Head of caudate nucleus (tissue), 42 donors: ENCODE measurements at regions not wholly inside any gene's neighbourhood (a gene's known extent, or its start where the extent isn't known, plus 50 kb on each side); places are given as distances from the start of the nearest gene placed in this dataset.
"Not testable (repeated sequence)": the region's sequence is repeated elsewhere in the genome, so short reads cannot be mapped to it uniquely, and the experiment has no call there.

ENCODE experiments used
- DNase-seq, 42 donors: peaks; one replicate each; pipeline versions ENCODE4 v3.0.0 to v3.0.0-alpha.2; 2020 to 2021; ENCODE audit warnings: mixed read lengths in 7 of 42
- intact Hi-C: fragments of 100-400 bp; cut with DNase I; formaldehyde crosslinking; loops from one replicate; pipeline ENCODE4 v1.15.0; 2022

- intact Hi-C loops: no loop called here
- DNase-seq: no peak
These were observed 1499.7 kb upstream of the AGA start for GRCh38 chr4:178941975-178942374.

GRCh38 chr4:178953447-178954120 lies 1511.3 kb upstream of the AGA start:
- DNase-seq: no peak
- intact Hi-C loops: no loop called here

- DNase-seq: no peak
- intact Hi-C loops: no loop called here
These were observed 1513.4 kb upstream of the AGA start for GRCh38 chr4:178955614-178956013.

- intact Hi-C loops: no loop called here
- no peak for DNase-seq
These were observed 1516.6 kb upstream of the AGA start for GRCh38 chr4:178958725-178959440.

- no peak for DNase-seq
- intact Hi-C loops: no loop called here
These were observed 1521.3 kb upstream of the AGA start for GRCh38 chr4:178963446-178964045.

GRCh38 chr4:178966644-178967043 lies 1524.4 kb upstream of the AGA start:
- DNase-seq: no peak
- intact Hi-C loops: no loop called here

- DNase-seq: no peak
- intact Hi-C loops: no loop called here
These were observed 1528.3 kb upstream of the AGA start for GRCh38 chr4:178970433-178971140.

GRCh38 chr4:178976861-178977260 lies 1534.6 kb upstream of the AGA start:
- no peak for DNase-seq
- intact Hi-C loops: no loop called here

GRCh38 chr4:178993306-178993705 lies 1551.1 kb upstream of the AGA start:
- DNase-seq: no peak
- intact Hi-C loops: no loop called here

- no peak for DNase-seq
- intact Hi-C loops: no loop called here
These were observed 1559.7 kb upstream of the AGA start for GRCh38 chr4:179001918-179002317.

GRCh38 chr4:179007755-179008154 lies 1565.5 kb upstream of the AGA start:
- intact Hi-C loops: no loop called here

GRCh38 chr4:179017581-179017980 lies 1575.3 kb upstream of the AGA start:
- no peak for DNase-seq
- intact Hi-C loops: no loop called here

More at GRCh38 chr4:179007755-179008154, 1565.5 kb upstream of the AGA start:
- DNase-seq: no peak

GRCh38 chr4:179027569-179027968 lies 1585.3 kb upstream of the AGA start:
- intact Hi-C loops: no loop called here
- DNase-seq: no peak

GRCh38 chr4:179028321-179028720 lies 1586.1 kb upstream of the AGA start:
- DNase-seq: no peak
- intact Hi-C loops: no loop called here

- DNase-seq: no peak
- intact Hi-C loops: no loop called here
These were observed 1587.4 kb upstream of the AGA start for GRCh38 chr4:179029683-179030082.

- DNase-seq: no peak
- intact Hi-C loops: no loop called here
These were observed 1598.0 kb upstream of the AGA start for GRCh38 chr4:179040259-179040658.

- DNase-seq: no peak
- intact Hi-C loops: no loop called here
These were observed 1606.7 kb upstream of the AGA start for GRCh38 chr4:179048839-179049453.

- intact Hi-C loops: no loop called here
- DNase-seq: no peak
These were observed 1609.0 kb upstream of the AGA start for GRCh38 chr4:179051206-179051605.

- intact Hi-C loops: no loop called here
- no peak for DNase-seq
These were observed 1617.2 kb upstream of the AGA start for GRCh38 chr4:179059396-179059795.

- intact Hi-C loops, DNase-seq: not testable (repeated sequence)
These were observed 1624.0 kb upstream of the AGA start for GRCh38 chr4:179066254-179066653.
